HG02642 (cell line): ENCODE measurements at regions not wholly inside any gene's neighbourhood (a gene's known extent, or its start where the extent isn't known, plus 50 kb on each side); places are given as distances from the start of the nearest gene placed in this dataset.
"Not testable (repeated sequence)": the region's sequence is repeated elsewhere in the genome, so short reads cannot be mapped to it uniquely, and the experiment has no call there.

Experiments used
- ATAC-seq: cut with Tn5 transposase; IDR thresholded peaks from one replicate; pipeline ENCODE4 v1.9.1; 2021; ENCODE audit warnings: mild to moderate bottlenecking; ENCODE audit not compliant: unreplicated experiment, poor library complexity

- no peak for ATAC-seq
Observed at GRCh38 chr2:12610314-12610713, 106.4 kb upstream of the TRIB2 start.

GRCh38 chr2:12612168-12612567, 104.6 kb upstream of the TRIB2 start:
- no peak for ATAC-seq

- ATAC-seq, result no peak
Observed at GRCh38 chr2:12612671-12613070, 104.1 kb upstream of the TRIB2 start.

GRCh38 chr2:12613137-12613835, 103.5 kb upstream of the TRIB2 start:
- ATAC-seq, result no peak

GRCh38 chr2:12615509-12615908, 101.2 kb upstream of the TRIB2 start:
- no peak for ATAC-seq

GRCh38 chr2:12616456-12617156, 100.1 kb upstream of the TRIB2 start:
- no peak for ATAC-seq

GRCh38 chr2:12617366-12617765, 99.4 kb upstream of the TRIB2 start:
- no peak for ATAC-seq

GRCh38 chr2:12617853-12618252, 98.9 kb upstream of the TRIB2 start:
- no peak for ATAC-seq

GRCh38 chr2:12618576-12618975, 98.2 kb upstream of the TRIB2 start:
- ATAC-seq, result no peak

- ATAC-seq, result no peak
Observed at GRCh38 chr2:12619975-12620374, 96.8 kb upstream of the TRIB2 start.

GRCh38 chr2:12620759-12621158, 96.0 kb upstream of the TRIB2 start:
- ATAC-seq, result no peak

- no peak for ATAC-seq
Observed at GRCh38 chr2:12623051-12623450, 93.7 kb upstream of the TRIB2 start.

GRCh38 chr2:12624384-12624783, 92.4 kb upstream of the TRIB2 start:
- ATAC-seq, result no peak

- no peak for ATAC-seq
Observed at GRCh38 chr2:12624905-12625598, 91.7 kb upstream of the TRIB2 start.

GRCh38 chr2:12628541-12628940, 88.2 kb upstream of the TRIB2 start:
- not testable (repeated sequence) for ATAC-seq

GRCh38 chr2:12636837-12637581, 79.7 kb upstream of the TRIB2 start:
- no peak for ATAC-seq

GRCh38 chr2:12637754-12638153, 79.0 kb upstream of the TRIB2 start:
- ATAC-seq, result no peak

- no peak for ATAC-seq
Observed at GRCh38 chr2:12641441-12641840, 75.3 kb upstream of the TRIB2 start.

- no peak for ATAC-seq
Observed at GRCh38 chr2:12642332-12642731, 74.4 kb upstream of the TRIB2 start.

GRCh38 chr2:12642859-12643258, 73.9 kb upstream of the TRIB2 start:
- ATAC-seq, result no peak
